GM21825 (cell line): ENCODE measurements at regions not wholly inside any gene's neighbourhood (a gene's known extent, or its start where the extent isn't known, plus 50 kb on each side); places are given as distances from the start of the nearest gene placed in this dataset.

Experiments used
- ATAC-seq: cut with Tn5 transposase; IDR thresholded peaks from one replicate; pipeline ENCODE4 v1.9.1; 2021; ENCODE audit warnings: mild to moderate bottlenecking, moderate library complexity; ENCODE audit not compliant: unreplicated experiment

- no peak for ATAC-seq
Observed at GRCh38 chr3:148128136-148128535, 569.6 kb upstream of the AGTR1 start.

- ATAC-seq: no peak
Observed at GRCh38 chr3:148131990-148132638, 565.6 kb upstream of the AGTR1 start.

GRCh38 chr3:148136816-148137215, 560.9 kb upstream of the AGTR1 start:
- no peak for ATAC-seq

- no peak for ATAC-seq
Observed at GRCh38 chr3:148146241-148146640, 551.5 kb upstream of the AGTR1 start.

GRCh38 chr3:148146947-148147826, 550.5 kb upstream of the AGTR1 start:
- no peak for ATAC-seq

GRCh38 chr3:148147903-148148302, 549.8 kb upstream of the AGTR1 start:
- no peak for ATAC-seq

GRCh38 chr3:148149556-148149955, 548.1 kb upstream of the AGTR1 start:
- no peak for ATAC-seq

GRCh38 chr3:148150141-148150540, 547.6 kb upstream of the AGTR1 start:
- ATAC-seq: no peak

GRCh38 chr3:148158210-148158609, 539.5 kb upstream of the AGTR1 start:
- no peak for ATAC-seq

- no peak for ATAC-seq
Observed at GRCh38 chr3:148162132-148162531, 535.6 kb upstream of the AGTR1 start.

GRCh38 chr3:148168347-148168746, 529.4 kb upstream of the AGTR1 start:
- ATAC-seq: no peak

- no peak for ATAC-seq
Observed at GRCh38 chr3:148173851-148174250, 523.9 kb upstream of the AGTR1 start.

- no peak for ATAC-seq
Observed at GRCh38 chr3:148175214-148175613, 522.5 kb upstream of the AGTR1 start.

- no peak for ATAC-seq
Observed at GRCh38 chr3:148178503-148178902, 519.2 kb upstream of the AGTR1 start.

- no peak for ATAC-seq
Observed at GRCh38 chr3:148184798-148185197, 512.9 kb upstream of the AGTR1 start.

GRCh38 chr3:148186881-148187280, 510.8 kb upstream of the AGTR1 start:
- no peak for ATAC-seq

GRCh38 chr3:148187296-148187695, 510.4 kb upstream of the AGTR1 start:
- ATAC-seq: no peak

GRCh38 chr3:148190441-148190990, 507.2 kb upstream of the AGTR1 start:
- ATAC-seq: no peak

- ATAC-seq: no peak
Observed at GRCh38 chr3:148191966-148192365, 505.7 kb upstream of the AGTR1 start.

GRCh38 chr3:148197061-148197460, 500.6 kb upstream of the AGTR1 start:
- ATAC-seq: no peak

GRCh38 chr3:148202386-148202785, 495.3 kb upstream of the AGTR1 start:
- no peak for ATAC-seq
